ENCODE measurements at regions not wholly inside any gene's neighbourhood (a gene's known extent, or its start where the extent isn't known, plus 50 kb on each side); places are given as distances from the start of the nearest gene placed in this dataset.

- no peaks in the 10 kb centered on the region for H3K36me3 ChIP-seq
- no peak overlapping the region for H3K27ac ChIP-seq
- intact Hi-C loops (cut with DNase I) = no loop called here
- WGBS, 2 donors = 44 to 67% methylated on average over 1 of the region's 1 CpG
- no peak overlapping the region for H3K4me3 ChIP-seq
- DNase-seq = no peak
- no peaks in the 10 kb centered on the region for H3K27me3 ChIP-seq
- H3K9me3 ChIP-seq = no peaks in the 10 kb centered on the region
- TF ChIP-seq POLR2A (IDR thresholded peaks at IDR 0.05) (no peak), CTCF (IDR thresholded peaks at IDR 0.05) (no peak)
- H3K4me1 ChIP-seq = no peaks in the 10 kb centered on the region
Observed at GRCh38 chrX:39244147-39244546, 442.9 kb downstream of the MID1IP1 start.

- no peaks in the 10 kb centered on the region for H3K27me3 ChIP-seq
- no peak overlapping the region for H3K4me3 ChIP-seq
- no peak for TF ChIP-seq CTCF (IDR thresholded peaks at IDR 0.05)
- TF ChIP-seq POLR2A (IDR thresholded peaks at IDR 0.05) = no peak
- WGBS, 2 donors = 60 to 86% methylated on average over 2 of the region's 2 CpGs
- no peak for DNase-seq
- H3K4me1 ChIP-seq = no peaks in the 10 kb centered on the region
- no peaks in the 10 kb centered on the region for H3K9me3 ChIP-seq
- intact Hi-C loops (cut with DNase I) = no loop called here
- H3K36me3 ChIP-seq = no peaks in the 10 kb centered on the region
- no peak overlapping the region for H3K27ac ChIP-seq
Observed at GRCh38 chrX:39245024-39245423, 443.8 kb downstream of the MID1IP1 start.

- no peaks in the 10 kb centered on the region for H3K27me3 ChIP-seq
- H3K4me3 ChIP-seq = no peak overlapping the region
- WGBS, 2 donors = 64 to 68% methylated on average over 5 of the region's 5 CpGs
- intact Hi-C loops (cut with DNase I) = no loop called here
- no peak for DNase-seq
- no peaks in the 10 kb centered on the region for H3K4me1 ChIP-seq
- no peak for TF ChIP-seq CTCF (IDR thresholded peaks at IDR 0.05)
- no peak for TF ChIP-seq POLR2A (IDR thresholded peaks at IDR 0.05)
- no peaks in the 10 kb centered on the region for H3K36me3 ChIP-seq
- no peak overlapping the region for H3K27ac ChIP-seq
- no peaks in the 10 kb centered on the region for H3K9me3 ChIP-seq
Observed at GRCh38 chrX:39247536-39247935, 446.3 kb downstream of the MID1IP1 start.

- WGBS, 2 donors = 51 to 67% methylated on average over 2 to 3 of the region's 3 CpGs
- Histone ChIP-seq H3K27me3 (no peaks in the 10 kb centered on the region), H3K9me3 (no peaks in the 10 kb centered on the region), H3K27ac (no peak overlapping the region), H3K4me3 (no peak overlapping the region), H3K36me3 (no peaks in the 10 kb centered on the region), H3K4me1 (no peaks in the 10 kb centered on the region)
- TF ChIP-seq POLR2A (IDR thresholded peaks at IDR 0.05) (no peak), CTCF (IDR thresholded peaks at IDR 0.05) (no peak)
- DNase-seq = no peak
- intact Hi-C loops (cut with DNase I) = no loop called here
Observed at GRCh38 chrX:39248330-39248729, 447.1 kb downstream of the MID1IP1 start.

- no peak overlapping the region for H3K27ac ChIP-seq
- no peaks in the 10 kb centered on the region for H3K27me3 ChIP-seq
- TF ChIP-seq CTCF (IDR thresholded peaks at IDR 0.05) (no peak), POLR2A (IDR thresholded peaks at IDR 0.05) (no peak)
- H3K9me3 ChIP-seq = no peaks in the 10 kb centered on the region
- H3K4me1 ChIP-seq = no peaks in the 10 kb centered on the region
- H3K4me3 ChIP-seq = no peak overlapping the region
- H3K36me3 ChIP-seq = no peaks in the 10 kb centered on the region
- intact Hi-C loops (cut with DNase I) = no loop called here
- DNase-seq = no peak
Observed at GRCh38 chrX:39249999-39250398, 448.7 kb downstream of the MID1IP1 start.
